HCT116 (cell line): ENCODE measurements at regions not wholly inside any gene's neighbourhood (a gene's known extent, or its start where the extent isn't known, plus 50 kb on each side); places are given as distances from the start of the nearest gene placed in this dataset.

Source experiments
- ATF3 ChIP-seq: IDR thresholded peaks from 2 replicates; pipeline ENCODE4 v1.6.1; 2012
- POLR2A ChIP-seq: IDR thresholded peaks from 2 replicates; pipeline ENCODE4 v1.7.0; 2011; ENCODE audit warnings: borderline replicate concordance; ENCODE audit not compliant: insufficient read depth, insufficient read length; ENCODE audit errors: extremely low read depth
- RAD21 ChIP-seq: IDR thresholded peaks from 2 replicates; pipeline ENCODE4 v1.6.1; 2012; ENCODE audit warnings: low read depth, mild to moderate bottlenecking
- TF ChIP-seq, protein P1 (sequence below), 3 experiments: fragments of 200-600 bp in 1 of 3; sonication (generic) in 1 of 3; IDR thresholded peaks in 2 of 3; conservative IDR thresholded peaks in 1 of 3; 2 replicates each; pipeline ENCODE4 v1.5.1; 2012 to 2017; ENCODE audit warnings: low read depth in 2 of 3, low read length in 2 of 3, antibody characterized with exemption in 1 of 3, borderline replicate concordance in 1 of 3, control low read depth in 1 of 3, mild to moderate bottlenecking in 1 of 3, mixed read lengths in 1 of 3, mixed run types in 1 of 3, moderate library complexity in 1 of 3; ENCODE audit not compliant: insufficient read depth in 1 of 3

- no peak for TF ChIP-seq POLR2A
- TF ChIP-seq, protein P1, sequence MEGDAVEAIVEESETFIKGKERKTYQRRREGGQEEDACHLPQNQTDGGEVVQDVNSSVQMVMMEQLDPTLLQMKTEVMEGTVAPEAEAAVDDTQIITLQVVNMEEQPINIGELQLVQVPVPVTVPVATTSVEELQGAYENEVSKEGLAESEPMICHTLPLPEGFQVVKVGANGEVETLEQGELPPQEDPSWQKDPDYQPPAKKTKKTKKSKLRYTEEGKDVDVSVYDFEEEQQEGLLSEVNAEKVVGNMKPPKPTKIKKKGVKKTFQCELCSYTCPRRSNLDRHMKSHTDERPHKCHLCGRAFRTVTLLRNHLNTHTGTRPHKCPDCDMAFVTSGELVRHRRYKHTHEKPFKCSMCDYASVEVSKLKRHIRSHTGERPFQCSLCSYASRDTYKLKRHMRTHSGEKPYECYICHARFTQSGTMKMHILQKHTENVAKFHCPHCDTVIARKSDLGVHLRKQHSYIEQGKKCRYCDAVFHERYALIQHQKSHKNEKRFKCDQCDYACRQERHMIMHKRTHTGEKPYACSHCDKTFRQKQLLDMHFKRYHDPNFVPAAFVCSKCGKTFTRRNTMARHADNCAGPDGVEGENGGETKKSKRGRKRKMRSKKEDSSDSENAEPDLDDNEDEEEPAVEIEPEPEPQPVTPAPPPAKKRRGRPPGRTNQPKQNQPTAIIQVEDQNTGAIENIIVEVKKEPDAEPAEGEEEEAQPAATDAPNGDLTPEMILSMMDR (IDR thresholded peaks at IDR 0.05 in 2 of 3, conservative IDR thresholded peaks at IDR 0.05 in 1 of 3; ENCODE audit: borderline replicate concordance in 1 of 3, insufficient read depth in 1 of 3, low read depth in 2 of 3, low read length in 2 of 3), result no peak
- no peak for TF ChIP-seq ATF3
- TF ChIP-seq RAD21, result no peak
Observed at GRCh38 chr10:130741901-130742855, 569.3 kb downstream of the TCERG1L start.
